ENCODE measurements at regions not wholly inside any gene's neighbourhood (a gene's known extent, or its start where the extent isn't known, plus 50 kb on each side); places are given as distances from the start of the nearest gene placed in this dataset.

- TF ChIP-seq CTCF (IDR thresholded peaks at IDR 0.05) (no peak), EP300 (IDR thresholded peaks at IDR 0.05; ENCODE audit: borderline replicate concordance in 1 of 2, low read depth in 1 of 2, low read length in 1 of 2) (no peak), EZH2phosphoT487 (IDR thresholded peaks at IDR 0.05; ENCODE audit: borderline replicate concordance, low read depth) (no peak)
These were observed 401.4 kb upstream of the MYT1L start for GRCh38 chr2:2732331-2733119.
